Endothelial cell of umbilical vein (primary cell): ENCODE measurements at regions not wholly inside any gene's neighbourhood (a gene's known extent, or its start where the extent isn't known, plus 50 kb on each side); places are given as distances from the start of the nearest gene placed in this dataset.

Experiments used
- BruUV-seq: library from RNA; stranded (reverse); fragments of 400-500 nt; replicated peaks from 2 replicates; lab custom pipeline; 2021; lab: Mats Ljungman, UMichigan
- CTCF ChIA-PET: fragments of 300-600, 350-600 bp; sonication (Branson Sonifier 250); formaldehyde crosslinking; loops from one replicate; lab custom pipeline; 2021; ENCODE audit warnings: antibody characterized with exemption, inconsistent platforms; lab: Charles Lee
- POLR2A ChIA-PET: fragments of 300-600, 350-600 bp; sonication (Branson Sonifier 250); formaldehyde crosslinking; loops from one replicate; lab custom pipeline; 2021; ENCODE audit warnings: antibody characterized with exemption, inconsistent platforms; lab: Charles Lee
- DNase-seq: peaks from one replicate; pipeline ENCODE4 v3.0.0-alpha.2; 2011; ENCODE audit warnings: low read depth, low spot score
- FAIRE-seq: peaks from 2 replicates; lab custom pipeline; 2011; peaks lifted over from hg19 to GRCh38; lab: Jason Lieb, UNC
- H2AFZ ChIP-seq: 2 replicates; pipeline ENCODE4 v1.6.0; 2012; ENCODE audit warnings: low read depth, low read length, control low read depth, inconsistent platforms
- H3K27ac ChIP-seq: 2 replicates; pipeline ENCODE4 v1.5.1; 2011; ENCODE audit warnings: low read depth, mild to moderate bottlenecking, control low read depth, low read length, moderate library complexity; ENCODE audit not compliant: insufficient read depth
- H3K27me3 ChIP-seq, 2 experiments: 2 replicates each; pipeline versions ENCODE4 v1.6.0 to v1.6.1; 2011; ENCODE audit warnings: low read length in 2 of 2, mixed read lengths in 1 of 2; ENCODE audit not compliant: control insufficient read depth in 2 of 2, insufficient read depth in 2 of 2
- H3K36me3 ChIP-seq, 2 experiments: 2 replicates in 1 of 2; 3 replicates in 1 of 2; pipeline ENCODE4 v1.5.1; 2011; ENCODE audit warnings: low read length in 2 of 2, mild to moderate bottlenecking in 1 of 2, moderate library complexity in 1 of 2; ENCODE audit not compliant: control insufficient read depth in 2 of 2, insufficient read depth in 2 of 2; ENCODE audit errors: extremely low read depth in 1 of 2
- H3K4me1 ChIP-seq: 3 replicates; pipeline ENCODE4 v1.5.1; 2011; ENCODE audit warnings: mild to moderate bottlenecking, low read length; ENCODE audit not compliant: control insufficient read depth, insufficient read depth; ENCODE audit errors: extremely low read depth
- H3K4me2 ChIP-seq: 2 replicates; pipeline ENCODE4 v1.6.1; 2011; ENCODE audit warnings: low read length, control low read depth, mixed read lengths; ENCODE audit not compliant: insufficient read depth
- H3K4me3 ChIP-seq, 3 experiments: fragments of 200-600 bp in 1 of 3; sonication (generic), shearing (Covaris generic) in 1 of 3; replicated peaks in 1 of 3; 2 replicates each; pipeline ENCODE4 v1.5.1; 2011 to 2016; ENCODE audit warnings: control low read depth in 3 of 3, low read length in 3 of 3, mild to moderate bottlenecking in 2 of 3, inconsistent platforms in 1 of 3, low read depth in 1 of 3, moderate library complexity in 1 of 3; ENCODE audit not compliant: insufficient read depth in 1 of 3
- H3K79me2 ChIP-seq: 2 replicates; pipeline ENCODE4 v1.6.0; 2012; ENCODE audit warnings: low read length, inconsistent platforms; ENCODE audit not compliant: control insufficient read depth, insufficient read depth
- H3K9ac ChIP-seq: replicated peaks from 2 replicates; pipeline ENCODE3; 2011; ENCODE audit warnings: low read length, control low read depth; ENCODE audit not compliant: insufficient read depth; ENCODE audit errors: extremely low read depth
- H3K9me1 ChIP-seq: replicated peaks from 3 replicates; pipeline ENCODE4 v1.6.0; 2011; ENCODE audit warnings: mild to moderate bottlenecking, low read length; ENCODE audit not compliant: control insufficient read depth, insufficient read depth; ENCODE audit errors: extremely low read depth
- H3K9me3 ChIP-seq: replicated peaks from 2 replicates; pipeline ENCODE4 v1.5.1; 2012; ENCODE audit warnings: low read length, inconsistent platforms; ENCODE audit not compliant: control insufficient read depth, insufficient read depth
- H4K20me1 ChIP-seq: replicated peaks from 2 replicates; pipeline ENCODE3; 2011; ENCODE audit warnings: mild to moderate bottlenecking, low read length; ENCODE audit not compliant: control insufficient read depth, insufficient read depth; ENCODE audit errors: extremely low read depth
- EZH2 ChIP-seq: IDR thresholded peaks from 2 replicates; pipeline ENCODE4 v1.6.1; 2012; ENCODE audit warnings: borderline replicate concordance, low read depth, mild to moderate bottlenecking, moderate library complexity, low read length, inconsistent platforms; ENCODE audit not compliant: severe bottlenecking
- FOS ChIP-seq: IDR thresholded peaks from 2 replicates; pipeline ENCODE4 v1.6.1; 2011; ENCODE audit warnings: mild to moderate bottlenecking, low read length, moderate library complexity, borderline replicate concordance; ENCODE audit not compliant: insufficient read depth
- GATA2 ChIP-seq: IDR thresholded peaks from 2 replicates; pipeline ENCODE4 v1.7.0; 2011; ENCODE audit warnings: low read depth, mild to moderate bottlenecking, moderate library complexity, mixed read lengths, low read length; ENCODE audit not compliant: insufficient read length, insufficient read depth
- JUN ChIP-seq: IDR thresholded peaks from 2 replicates; pipeline ENCODE4 v1.6.1; 2011; ENCODE audit warnings: borderline replicate concordance, low read depth; ENCODE audit not compliant: insufficient read length, insufficient read depth
- MAX ChIP-seq: IDR thresholded peaks from 2 replicates; pipeline ENCODE4 v1.6.1; 2011; ENCODE audit not compliant: insufficient read depth, insufficient read length
- MYC ChIP-seq: IDR thresholded peaks from one replicate; pipeline ENCODE4 v1.6.1; 2011; ENCODE audit warnings: mild to moderate bottlenecking, low read depth, low read length
- POLR2A ChIP-seq: IDR thresholded peaks from 2 replicates; pipeline ENCODE4 v1.6.1; 2012; ENCODE audit warnings: low read depth, mild to moderate bottlenecking, control low read depth, low read length
- POLR2AphosphoS5 ChIP-seq: IDR thresholded peaks from 2 replicates; pipeline ENCODE4 v1.6.1; 2012; ENCODE audit warnings: low read depth, mild to moderate bottlenecking, control low read depth, low read length, moderate library complexity; ENCODE audit not compliant: insufficient read depth
- dilution Hi-C: fragments of 300-500 bp; cut with MboI; formaldehyde crosslinking; loops from one replicate; pipeline ENCODE4 v1.15.0; 2019; ENCODE audit warnings: low sequenced_read_pairs; ENCODE audit not compliant: extremely low pct_ligation_motif_present
- intact Hi-C: fragments of 100-400 bp; cut with micrococcal nuclease; formaldehyde crosslinking; loops from one replicate; pipeline ENCODE4 v1.10.0; 2022
- TF ChIP-seq, protein P1 (sequence below), 2 donors: IDR thresholded peaks; 1 replicate in 1 of 2; 2 replicates in 1 of 2; pipeline ENCODE4 v1.5.1; 2011; ENCODE audit warnings: low read length in 2 of 2, mild to moderate bottlenecking in 2 of 2, moderate library complexity in 2 of 2, control low read depth in 1 of 2, inconsistent platforms in 1 of 2, low read depth in 1 of 2; ENCODE audit not compliant: insufficient read depth in 1 of 2; ENCODE audit errors: extremely low read depth in 1 of 2

DNA sequence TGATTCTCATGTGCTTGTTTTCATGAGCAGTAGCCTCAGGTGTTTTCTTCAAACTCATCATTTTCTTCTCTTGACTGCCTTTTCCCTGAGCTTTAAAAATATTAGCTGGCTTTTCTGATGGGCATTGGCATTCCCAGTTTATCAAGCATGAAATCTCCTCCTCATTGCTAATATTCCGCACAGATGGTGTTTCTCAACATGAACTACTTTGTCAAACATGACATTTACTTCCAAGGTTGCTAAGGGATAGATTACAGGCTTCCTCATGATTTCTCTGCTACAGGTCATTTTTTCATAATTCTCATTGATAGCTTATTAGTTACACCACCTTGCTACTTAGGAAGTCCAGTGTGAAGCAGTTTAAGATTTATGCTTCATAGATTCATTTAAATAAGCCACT lies 1116.9 kb upstream of the CNTNAP5 start:
- no peaks in the 10 kb centered on the region for H3K9me3 ChIP-seq
- intact Hi-C loops (no loop called here), dilution Hi-C loops (no loop called here)
- H3K4me1 ChIP-seq = no peaks in the 10 kb centered on the region
- H3K4me2 ChIP-seq = no peak overlapping the region
- no peak overlapping the region for H2AFZ ChIP-seq
- no peak overlapping the region for H3K27ac ChIP-seq
- no peak for FAIRE-seq
- BruUV-seq = no TSS peak
- no peaks in the 10 kb centered on the region for H4K20me1 ChIP-seq
- ChIA-PET POLR2A (no interaction called here), CTCF (no interaction called here)
- no peak for DNase-seq
- no peak overlapping the region for H3K9ac ChIP-seq
- no peaks in the 10 kb centered on the region for H3K36me3 ChIP-seq
- TF ChIP-seq EZH2 = no peak
- TF ChIP-seq POLR2A = no peak
- no peak for TF ChIP-seq GATA2
- TF ChIP-seq FOS = no peak
- no peak for TF ChIP-seq MAX
- no peak for TF ChIP-seq JUN
- TF ChIP-seq, protein P1, sequence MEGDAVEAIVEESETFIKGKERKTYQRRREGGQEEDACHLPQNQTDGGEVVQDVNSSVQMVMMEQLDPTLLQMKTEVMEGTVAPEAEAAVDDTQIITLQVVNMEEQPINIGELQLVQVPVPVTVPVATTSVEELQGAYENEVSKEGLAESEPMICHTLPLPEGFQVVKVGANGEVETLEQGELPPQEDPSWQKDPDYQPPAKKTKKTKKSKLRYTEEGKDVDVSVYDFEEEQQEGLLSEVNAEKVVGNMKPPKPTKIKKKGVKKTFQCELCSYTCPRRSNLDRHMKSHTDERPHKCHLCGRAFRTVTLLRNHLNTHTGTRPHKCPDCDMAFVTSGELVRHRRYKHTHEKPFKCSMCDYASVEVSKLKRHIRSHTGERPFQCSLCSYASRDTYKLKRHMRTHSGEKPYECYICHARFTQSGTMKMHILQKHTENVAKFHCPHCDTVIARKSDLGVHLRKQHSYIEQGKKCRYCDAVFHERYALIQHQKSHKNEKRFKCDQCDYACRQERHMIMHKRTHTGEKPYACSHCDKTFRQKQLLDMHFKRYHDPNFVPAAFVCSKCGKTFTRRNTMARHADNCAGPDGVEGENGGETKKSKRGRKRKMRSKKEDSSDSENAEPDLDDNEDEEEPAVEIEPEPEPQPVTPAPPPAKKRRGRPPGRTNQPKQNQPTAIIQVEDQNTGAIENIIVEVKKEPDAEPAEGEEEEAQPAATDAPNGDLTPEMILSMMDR (IDR thresholded peaks at IDR 0.05; ENCODE audit: extremely low read depth in 1 of 2, insufficient read depth in 1 of 2, low read depth in 1 of 2, low read length in 2 of 2) = no peak
- no peak for TF ChIP-seq MYC
- no peak for TF ChIP-seq POLR2AphosphoS5
- no peaks in the 10 kb centered on the region for H3K9me1 ChIP-seq
- no peaks in the 10 kb centered on the region for H3K79me2 ChIP-seq
- H3K4me3 ChIP-seq = no peak overlapping the region
- no peaks in the 10 kb centered on the region for H3K27me3 ChIP-seq
